KOPT-K1 (cell line): ENCODE measurements at regions not wholly inside any gene's neighbourhood (a gene's known extent, or its start where the extent isn't known, plus 50 kb on each side); places are given as distances from the start of the nearest gene placed in this dataset.
"Not testable (repeated sequence)": the region's sequence is repeated elsewhere in the genome, so short reads cannot be mapped to it uniquely, and the experiment has no call there.

Experiments used
- H3K27ac ChIP-seq: fragments of 200-600 bp; sonication (generic); 2 replicates; pipeline ENCODE4 v1.5.1; 2016; ENCODE audit warnings: antibody characterized with exemption, mild to moderate bottlenecking, low read depth, low read length; ENCODE audit not compliant: poor library complexity, severe bottlenecking
- H3K36me3 ChIP-seq: fragments of 200-600 bp; sonication (generic); 2 replicates; pipeline ENCODE4 v1.5.1; 2017; ENCODE audit warnings: antibody characterized with exemption, mild to moderate bottlenecking, low read length, moderate library complexity; ENCODE audit not compliant: insufficient read depth
- H3K9me3 ChIP-seq: fragments of 200-600 bp; sonication (generic); 2 replicates; pipeline ENCODE4 v1.5.1; 2017; ENCODE audit warnings: antibody characterized with exemption, low read length, mild to moderate bottlenecking; ENCODE audit not compliant: insufficient read depth, poor library complexity, severe bottlenecking

DNA sequence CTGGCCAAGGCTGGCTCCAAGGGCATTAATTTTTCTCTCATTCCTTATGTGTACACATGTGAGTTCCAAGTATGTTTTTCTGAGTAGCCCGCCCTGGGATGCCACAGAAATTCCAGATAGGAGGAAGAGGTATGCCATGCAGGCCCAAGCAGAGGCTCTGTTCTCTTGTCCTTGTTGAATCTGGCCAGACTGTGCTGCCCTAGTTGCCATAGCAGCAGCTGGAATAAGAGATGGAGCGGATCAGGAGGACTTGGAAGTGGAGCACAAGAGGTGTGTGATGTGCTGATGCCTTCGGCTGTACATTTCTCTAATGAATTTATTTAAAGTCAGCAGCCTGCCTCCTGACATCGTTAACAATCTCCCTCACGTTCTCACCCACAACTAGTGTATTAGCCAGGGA, 235.6 kb upstream of the RPS23 start:
- no peaks in the 10 kb centered on the region for H3K36me3 ChIP-seq
- no peak overlapping the region for H3K27ac ChIP-seq
- H3K9me3 ChIP-seq: no peaks in the 10 kb centered on the region

DNA sequence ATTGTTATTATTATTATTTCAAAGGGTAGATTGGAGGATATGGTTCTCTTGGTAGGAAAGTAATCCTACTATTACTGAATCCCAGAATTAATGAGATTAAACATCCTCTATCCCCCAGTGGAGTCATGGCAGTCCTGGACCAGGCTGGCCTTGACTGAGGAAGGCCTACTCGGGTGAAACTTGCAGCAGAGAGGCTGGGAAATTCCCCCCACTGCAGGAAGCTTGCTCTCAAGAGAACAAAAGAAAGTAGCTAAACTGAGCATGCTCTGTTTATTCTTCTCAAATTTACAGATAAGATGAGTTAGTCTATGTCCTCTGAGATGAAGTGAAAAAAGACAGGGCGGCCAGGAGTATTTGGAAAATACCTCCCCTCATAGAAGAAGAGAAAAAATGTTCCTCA, 233.9 kb upstream of the RPS23 start:
- Histone ChIP-seq H3K27ac (no peak overlapping the region), H3K9me3 (peaks cover 10% of the 10 kb centered on the region), H3K36me3 (no peaks in the 10 kb centered on the region)

GRCh38 chr5:82511134-82511533, 233.0 kb upstream of the RPS23 start:
- no peaks in the 10 kb centered on the region for H3K36me3 ChIP-seq
- H3K9me3 ChIP-seq: peaks cover 17% of the 10 kb centered on the region
- no peak overlapping the region for H3K27ac ChIP-seq

GRCh38 chr5:82509762-82510161, 231.6 kb upstream of the RPS23 start:
- Histone ChIP-seq H3K36me3 (no peaks in the 10 kb centered on the region), H3K9me3 (peaks cover 17% of the 10 kb centered on the region), H3K27ac (no peak overlapping the region)

DNA sequence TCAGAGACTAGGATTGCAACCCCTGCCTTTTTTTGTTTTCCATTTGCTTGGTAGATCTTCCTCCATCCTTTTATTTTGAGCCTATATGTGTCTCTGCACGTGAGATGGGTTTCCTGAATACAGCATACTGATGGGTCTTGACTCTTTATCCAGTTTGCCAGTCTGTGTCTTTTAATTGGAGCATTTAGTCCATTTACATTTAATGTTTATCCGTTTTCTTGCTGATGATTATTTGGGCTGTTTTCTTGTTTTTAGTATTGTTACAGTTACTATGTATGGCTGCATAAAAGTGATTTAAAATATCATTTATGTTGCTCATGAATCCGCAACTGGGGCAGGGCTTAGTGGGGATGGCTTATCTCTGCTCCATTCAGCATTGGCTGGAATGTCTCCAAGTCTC, 228.2 kb upstream of the RPS23 start:
- H3K27ac ChIP-seq: not testable (repeated sequence)
- peaks cover 17% of the 10 kb centered on the region for H3K9me3 ChIP-seq

DNA sequence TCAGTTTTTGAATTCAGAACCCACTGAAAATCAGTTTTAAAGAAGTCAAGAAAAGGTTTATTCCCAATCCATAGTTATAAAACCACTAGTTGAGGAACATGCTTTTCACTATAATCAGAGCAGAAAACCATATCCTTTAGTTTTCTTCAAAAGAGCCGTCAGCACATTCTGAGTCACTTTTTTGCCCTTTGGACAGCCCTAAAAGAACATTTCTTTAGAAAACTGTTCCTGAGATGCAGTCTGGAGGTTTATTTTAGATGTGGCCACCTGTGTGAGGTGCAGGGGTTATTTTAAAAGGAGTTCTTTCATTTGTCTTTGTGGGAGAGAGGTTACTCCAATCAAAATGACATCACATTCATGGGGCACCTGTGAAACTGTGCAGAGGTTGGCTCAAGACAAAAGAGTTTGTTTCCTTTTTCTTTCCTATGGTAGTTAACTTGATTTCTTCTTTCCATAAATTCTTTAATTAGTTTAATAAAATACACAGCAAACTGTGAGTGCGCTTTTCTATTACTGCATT, 221.6 kb upstream of the RPS23 start:
- Histone ChIP-seq H3K27ac (no peak overlapping the region), H3K9me3 (no peaks in the 10 kb centered on the region), H3K36me3 (no peaks in the 10 kb centered on the region)

More for the DNA sequence above, 228.2 kb upstream of the RPS23 start:
- not testable (repeated sequence) for H3K36me3 ChIP-seq

GRCh38 chr5:82497242-82497641, 219.1 kb upstream of the RPS23 start:
- no peaks in the 10 kb centered on the region for H3K9me3 ChIP-seq
- no peaks in the 10 kb centered on the region for H3K36me3 ChIP-seq
- no peak overlapping the region for H3K27ac ChIP-seq

DNA sequence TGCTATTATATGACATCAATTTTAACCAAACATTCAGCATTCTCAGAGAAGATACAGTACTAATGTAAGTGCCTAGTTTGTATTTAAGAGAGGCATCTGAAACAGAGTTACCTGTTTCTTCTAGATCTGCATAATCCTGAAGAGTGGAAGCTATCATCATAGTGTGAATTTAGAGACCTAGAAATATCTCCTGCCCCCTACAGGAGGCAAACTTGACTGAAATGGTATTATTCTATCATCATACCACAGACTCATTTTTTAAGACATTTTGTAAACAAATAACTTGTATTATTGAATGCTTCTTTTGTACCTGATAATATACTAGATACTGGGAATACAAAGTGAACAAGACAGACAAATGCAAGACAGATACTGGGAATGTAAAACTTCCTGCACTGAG, 216.8 kb upstream of the RPS23 start:
- no peaks in the 10 kb centered on the region for H3K9me3 ChIP-seq
- no peaks in the 10 kb centered on the region for H3K36me3 ChIP-seq
- H3K27ac ChIP-seq: no peak overlapping the region

DNA sequence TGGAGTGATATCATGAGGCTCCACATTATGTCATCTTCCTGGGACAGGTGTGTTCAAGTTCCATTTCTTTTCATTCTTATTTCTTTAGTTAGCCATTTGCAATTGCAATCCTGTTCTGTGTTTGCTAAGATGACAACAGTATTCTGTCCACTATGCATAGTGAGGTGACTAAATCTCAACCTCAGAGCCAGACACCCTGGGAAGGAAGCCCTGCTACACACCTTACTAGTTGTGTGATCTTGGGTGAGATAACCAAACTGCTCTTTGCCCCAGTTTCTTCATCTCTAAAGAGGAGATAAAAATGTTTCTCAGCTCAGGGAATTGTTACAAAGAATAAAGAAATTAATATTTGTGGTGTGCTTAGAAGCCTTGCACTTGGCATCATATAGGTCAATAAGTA, 215.1 kb upstream of the RPS23 start:
- H3K9me3 ChIP-seq: no peaks in the 10 kb centered on the region
- H3K36me3 ChIP-seq: no peaks in the 10 kb centered on the region
- H3K27ac ChIP-seq: no peak overlapping the region

DNA sequence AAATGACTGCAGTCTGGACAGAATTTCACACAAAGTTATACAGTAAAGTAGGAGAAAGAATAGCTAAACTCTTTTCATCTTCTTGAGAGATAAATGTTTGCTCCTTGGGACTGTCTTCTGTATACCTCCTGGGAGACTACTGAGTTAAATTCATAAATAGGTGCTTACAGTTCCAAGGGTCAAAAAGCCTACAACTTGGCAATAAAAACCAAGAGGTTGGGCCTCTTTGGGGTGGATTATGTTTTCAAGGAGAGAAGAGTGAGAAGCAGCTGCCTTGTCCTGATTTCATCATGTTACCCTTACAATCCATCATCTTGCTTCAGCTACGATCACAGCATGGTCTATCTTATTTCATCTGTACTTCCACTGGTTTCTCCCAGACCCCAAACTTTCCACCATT, 213.2 kb upstream of the RPS23 start:
- Histone ChIP-seq H3K9me3 (no peaks in the 10 kb centered on the region), H3K27ac (no peak overlapping the region), H3K36me3 (no peaks in the 10 kb centered on the region)

GRCh38 chr5:82489683-82490082, 211.5 kb upstream of the RPS23 start:
- no peak overlapping the region for H3K27ac ChIP-seq
- no peaks in the 10 kb centered on the region for H3K9me3 ChIP-seq
- no peaks in the 10 kb centered on the region for H3K36me3 ChIP-seq

DNA sequence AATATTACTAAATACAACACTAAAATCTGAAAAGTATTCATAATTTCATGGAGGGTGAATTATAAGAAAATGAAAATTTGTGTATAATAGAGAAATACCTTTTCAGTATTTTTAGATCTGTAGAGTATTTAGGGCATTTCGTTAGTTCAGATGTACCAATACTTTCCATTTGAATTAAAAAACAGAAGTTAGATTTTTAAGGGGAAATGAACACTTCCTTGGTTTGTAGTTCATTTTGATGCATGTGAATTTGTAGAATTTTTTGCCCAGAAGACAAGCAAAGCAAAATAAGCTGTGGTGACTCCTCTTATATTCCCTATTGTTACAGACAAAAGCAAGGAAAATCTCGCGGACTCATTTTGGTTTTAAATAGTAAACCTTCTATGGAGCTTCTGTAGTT, 209.0 kb upstream of the RPS23 start:
- Histone ChIP-seq H3K27ac (no peak overlapping the region), H3K9me3 (no peaks in the 10 kb centered on the region), H3K36me3 (no peaks in the 10 kb centered on the region)

- Histone ChIP-seq H3K27ac (no peak overlapping the region), H3K9me3 (no peaks in the 10 kb centered on the region), H3K36me3 (no peaks in the 10 kb centered on the region)
Measured at GRCh38 chr5:82480331-82480730, 202.2 kb upstream of the RPS23 start.

- no peaks in the 10 kb centered on the region for H3K9me3 ChIP-seq
- no peak overlapping the region for H3K27ac ChIP-seq
- H3K36me3 ChIP-seq: no peaks in the 10 kb centered on the region
Measured at GRCh38 chr5:82476155-82476554, 198.0 kb upstream of the RPS23 start.

GRCh38 chr5:82473262-82473661, 195.1 kb upstream of the RPS23 start:
- no peaks in the 10 kb centered on the region for H3K36me3 ChIP-seq
- no peaks in the 10 kb centered on the region for H3K9me3 ChIP-seq
- no peak overlapping the region for H3K27ac ChIP-seq

- H3K9me3 ChIP-seq: no peaks in the 10 kb centered on the region
- no peak overlapping the region for H3K27ac ChIP-seq
- no peaks in the 10 kb centered on the region for H3K36me3 ChIP-seq
Measured at GRCh38 chr5:82470185-82470994, 192.2 kb upstream of the RPS23 start.
